SH-SY5Y (cell line): ENCODE measurements at regions not wholly inside any gene's neighbourhood (a gene's known extent, or its start where the extent isn't known, plus 50 kb on each side); places are given as distances from the start of the nearest gene placed in this dataset.

Experiments used
- GATA2 ChIP-seq: IDR thresholded peaks from 2 replicates; pipeline ENCODE4 v1.6.1; 2011; ENCODE audit warnings: mild to moderate bottlenecking, low read depth, low read length
- GATA3 ChIP-seq: IDR thresholded peaks from 2 replicates; pipeline ENCODE4 v1.6.1; 2011; ENCODE audit warnings: low read depth, mild to moderate bottlenecking, low read length, moderate library complexity

- TF ChIP-seq GATA3: no peak
- TF ChIP-seq GATA2: no peak
Measured at GRCh38 chr5:143691945-143692290, 120.0 kb upstream of the HMHB1 start.

- TF ChIP-seq GATA3: no peak
- TF ChIP-seq GATA2: no peak
Measured at GRCh38 chr5:143691287-143691944, 120.5 kb upstream of the HMHB1 start.

GRCh38 chr5:143687604-143688003, 124.4 kb upstream of the HMHB1 start:
- TF ChIP-seq GATA2: no peak
- TF ChIP-seq GATA3: no peak

- no peak for TF ChIP-seq GATA3
- TF ChIP-seq GATA2: no peak
Measured at GRCh38 chr5:143685246-143685815, 126.6 kb upstream of the HMHB1 start.

GRCh38 chr5:143683459-143683858, 128.5 kb upstream of the HMHB1 start:
- TF ChIP-seq GATA3: no peak
- no peak for TF ChIP-seq GATA2

DNA sequence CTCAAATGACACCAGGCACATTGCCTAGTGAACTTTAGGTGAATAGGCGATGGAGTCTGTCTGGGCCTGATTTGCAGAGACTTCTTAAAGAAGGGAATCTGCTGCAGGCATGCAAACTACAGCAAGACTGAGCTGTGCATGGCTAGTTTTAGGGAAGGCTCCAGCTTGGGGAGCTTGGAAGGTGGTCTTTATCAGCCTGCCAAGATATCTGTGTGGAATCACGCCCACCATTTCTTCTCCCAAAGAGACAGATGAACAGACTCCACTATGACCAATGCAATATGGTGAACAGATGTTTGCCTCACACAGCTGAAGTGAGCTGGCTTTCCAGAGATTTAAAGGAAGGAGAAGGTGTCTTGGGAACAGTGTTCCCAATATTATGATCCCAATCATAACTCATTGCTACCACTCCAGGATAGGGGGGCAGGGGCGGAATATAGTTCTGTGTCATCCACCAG, 129.0 kb upstream of the HMHB1 start:
- TF ChIP-seq GATA3 (no peak), GATA2 (no peak)

DNA sequence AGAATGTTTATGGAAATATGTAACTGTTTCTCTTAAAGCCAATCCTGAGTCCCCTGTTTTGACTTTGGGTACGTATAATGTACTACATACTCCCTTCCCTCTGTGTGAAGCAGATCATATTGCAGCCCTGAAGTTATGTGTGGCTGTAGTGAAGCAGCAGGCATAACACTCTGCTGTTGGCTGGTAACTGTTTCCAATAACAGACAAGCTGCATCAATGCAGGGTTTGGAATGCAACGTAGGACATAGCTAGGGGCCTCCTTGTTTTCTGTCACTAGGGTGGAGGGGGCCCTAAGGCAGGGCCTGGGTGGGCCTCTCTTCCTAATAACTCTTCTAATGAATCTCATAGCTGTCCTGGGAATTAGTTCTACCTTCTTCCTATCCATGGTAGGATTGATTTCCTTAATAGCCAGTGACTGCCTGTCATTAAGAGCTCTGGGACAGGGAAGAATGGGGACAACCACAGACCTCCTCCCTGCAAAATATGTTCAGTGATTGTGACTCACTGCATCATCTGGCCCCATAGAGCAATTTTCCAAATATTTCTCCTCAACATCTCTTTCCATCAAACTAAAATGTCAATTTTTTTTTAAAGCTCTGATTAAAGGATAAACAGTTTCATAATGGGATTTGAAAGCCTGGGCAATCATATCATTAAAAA, 129.6 kb upstream of the HMHB1 start:
- TF ChIP-seq GATA3 (no peak), GATA2 (no peak)

DNA sequence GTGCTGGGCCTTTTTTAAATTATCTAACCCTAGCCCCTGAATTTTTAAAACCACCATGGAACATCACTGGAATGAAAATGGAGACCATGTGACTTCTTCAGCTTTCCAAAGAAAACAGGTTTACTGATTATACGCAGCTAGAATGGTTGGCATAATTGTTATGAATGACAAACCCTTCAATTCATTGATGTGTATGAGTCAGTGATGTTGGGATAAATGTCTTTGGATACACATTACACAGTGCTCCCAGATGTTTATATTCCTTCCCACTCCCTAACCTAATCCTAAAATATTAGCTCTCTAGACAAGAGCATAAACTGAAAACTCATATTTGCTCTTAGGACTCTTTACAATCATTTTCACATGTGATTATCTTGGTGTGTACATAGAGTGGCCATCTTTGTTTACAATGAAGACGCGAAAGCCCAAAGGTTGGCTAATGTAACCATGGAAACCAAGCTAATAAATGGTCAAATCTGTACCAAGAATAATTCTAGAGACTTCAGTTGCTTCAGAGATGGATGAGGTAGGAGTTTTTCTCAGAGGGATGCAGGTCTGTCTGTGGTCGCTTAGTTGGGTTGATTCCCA, 131.2 kb upstream of the HMHB1 start:
- TF ChIP-seq GATA2 (no peak), GATA3 (no peak)

DNA sequence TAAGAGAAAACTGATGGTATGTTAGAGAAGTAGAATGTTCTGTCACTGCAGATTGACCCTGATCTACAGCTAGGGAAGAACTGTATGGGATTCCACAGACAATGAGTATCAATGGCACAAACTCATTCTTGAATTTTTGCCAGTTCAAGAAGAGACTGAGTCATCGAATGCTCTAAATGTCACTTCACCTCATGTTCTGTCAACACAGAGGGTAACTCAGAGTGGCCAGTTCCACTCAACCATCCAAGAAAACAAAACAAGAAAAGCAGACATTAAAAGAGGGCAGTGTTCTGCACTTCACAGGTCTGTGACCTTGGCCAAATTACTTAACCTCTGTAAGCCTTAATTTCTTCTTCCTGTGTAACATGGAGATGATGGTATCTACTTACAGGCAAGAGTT, 132.2 kb upstream of the HMHB1 start:
- TF ChIP-seq GATA3: no peak

DNA sequence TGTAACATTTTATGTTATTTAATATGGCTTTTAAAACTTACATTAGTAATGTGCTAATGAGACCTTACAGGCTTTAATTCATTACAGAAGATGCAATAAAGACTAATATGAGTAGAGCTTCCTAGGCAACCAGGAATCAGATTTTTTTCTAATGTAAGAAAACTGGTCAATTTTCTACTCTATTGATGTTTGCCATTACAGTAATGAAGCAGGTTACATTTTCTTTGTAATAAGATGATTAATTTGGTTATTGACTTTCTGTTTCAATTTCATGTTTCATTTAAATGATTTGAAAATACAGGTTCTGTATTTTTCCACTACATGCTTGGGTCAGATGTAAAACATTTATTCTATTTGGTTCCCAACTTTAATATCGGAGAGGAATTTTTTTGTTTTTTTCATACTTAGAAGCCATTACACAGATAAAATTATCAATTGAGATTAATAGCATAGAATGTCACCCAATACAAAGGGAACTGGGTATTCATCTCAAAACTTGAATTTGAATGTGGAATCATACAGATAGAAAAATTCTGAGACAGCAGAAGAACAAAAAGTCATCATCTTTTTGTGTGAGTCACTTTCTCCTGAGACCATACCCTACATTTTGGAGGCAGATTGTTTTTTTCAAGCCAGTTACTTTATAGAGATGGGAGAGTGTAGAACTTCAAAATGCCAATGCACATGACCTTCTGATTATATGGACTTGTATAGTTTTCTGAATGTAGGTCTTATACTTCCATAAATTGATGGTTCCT, 133.6 kb upstream of the HMHB1 start:
- TF ChIP-seq GATA3 (no peak), GATA2 (no peak)

DNA sequence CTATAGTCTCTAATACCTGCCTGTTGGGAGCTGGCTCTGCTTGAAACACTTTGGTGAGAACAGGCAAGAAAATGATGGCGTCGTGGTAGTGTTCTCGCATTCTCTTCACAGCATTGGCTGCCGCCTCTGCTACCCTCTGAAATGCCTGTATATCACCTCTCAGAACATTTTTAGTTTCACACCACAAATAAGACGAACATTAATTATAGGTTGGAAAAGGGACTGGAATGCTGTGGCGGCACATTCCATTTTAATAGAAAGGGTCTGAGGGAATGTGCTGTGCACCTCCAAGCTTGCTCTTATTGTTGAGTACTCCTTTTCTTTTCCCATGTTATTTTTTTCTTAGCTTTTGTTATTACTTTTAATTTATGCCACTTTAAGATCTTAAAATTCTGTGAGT, 134.6 kb upstream of the HMHB1 start:
- TF ChIP-seq GATA3 (no peak), GATA2 (no peak)

DNA sequence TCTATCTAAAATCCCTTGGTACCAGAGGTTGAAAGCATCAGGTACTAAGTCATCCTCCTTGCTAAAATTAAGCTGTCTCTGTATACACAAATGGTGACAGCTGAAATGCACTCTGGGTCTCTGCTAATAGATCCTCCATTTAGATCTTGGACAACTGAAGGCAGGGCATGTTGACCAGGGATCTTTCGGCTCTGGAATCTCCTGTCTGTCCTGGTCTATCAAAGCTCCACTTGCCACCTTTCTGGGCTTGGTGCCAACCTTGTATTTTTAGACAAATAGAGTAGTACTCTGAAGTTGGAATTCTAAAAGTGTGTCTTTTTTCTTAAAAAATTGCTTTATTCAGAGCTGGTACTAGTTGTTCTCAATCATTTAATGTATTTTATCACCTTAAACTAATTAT, 135.2 kb upstream of the HMHB1 start:
- TF ChIP-seq GATA3: no peak
- TF ChIP-seq GATA2: no peak

DNA sequence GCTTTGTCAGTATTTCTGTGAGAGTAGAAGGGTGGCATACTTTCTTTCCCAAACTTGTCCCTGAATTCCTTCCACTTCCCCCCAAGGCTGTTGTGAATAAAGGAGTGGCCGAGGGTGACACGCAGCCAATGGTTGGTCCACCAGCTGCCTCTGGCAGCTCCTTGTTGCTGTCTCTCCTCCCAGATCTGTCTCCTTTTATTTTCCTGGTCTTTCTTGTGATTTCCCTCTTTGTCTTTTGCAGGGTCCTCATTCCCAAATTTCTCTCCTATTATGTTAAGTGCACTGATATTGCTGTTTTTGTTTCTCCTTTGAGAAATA, 137.5 kb upstream of the HMHB1 start:
- TF ChIP-seq GATA3 (no peak), GATA2 (no peak)

- no peak for TF ChIP-seq GATA3
- no peak for TF ChIP-seq GATA2
Measured at GRCh38 chr5:143673676-143674468, 138.1 kb upstream of the HMHB1 start.
